ENCODE measurements at regions not wholly inside any gene's neighbourhood (a gene's known extent, or its start where the extent isn't known, plus 50 kb on each side); places are given as distances from the start of the nearest gene placed in this dataset.

- no peaks in the 10 kb centered on the region for H3K9me3 ChIP-seq
- H3K4me1 ChIP-seq = peaks cover 9 to 14% (median 11%) of the 10 kb centered on the region in 3 donors
- ATAC-seq (no peak), DNase-seq (no peak), FAIRE-seq (no peak)
- intact Hi-C loops (cut with DNase I) = no loop called here
- no peaks in the 10 kb centered on the region for H3K27me3 ChIP-seq
- H3K4me3 ChIP-seq = no peak overlapping the region
- 87% methylated on average over 3 of the region's 3 CpGs for WGBS, 2 donors
- TF ChIP-seq, protein P1, sequence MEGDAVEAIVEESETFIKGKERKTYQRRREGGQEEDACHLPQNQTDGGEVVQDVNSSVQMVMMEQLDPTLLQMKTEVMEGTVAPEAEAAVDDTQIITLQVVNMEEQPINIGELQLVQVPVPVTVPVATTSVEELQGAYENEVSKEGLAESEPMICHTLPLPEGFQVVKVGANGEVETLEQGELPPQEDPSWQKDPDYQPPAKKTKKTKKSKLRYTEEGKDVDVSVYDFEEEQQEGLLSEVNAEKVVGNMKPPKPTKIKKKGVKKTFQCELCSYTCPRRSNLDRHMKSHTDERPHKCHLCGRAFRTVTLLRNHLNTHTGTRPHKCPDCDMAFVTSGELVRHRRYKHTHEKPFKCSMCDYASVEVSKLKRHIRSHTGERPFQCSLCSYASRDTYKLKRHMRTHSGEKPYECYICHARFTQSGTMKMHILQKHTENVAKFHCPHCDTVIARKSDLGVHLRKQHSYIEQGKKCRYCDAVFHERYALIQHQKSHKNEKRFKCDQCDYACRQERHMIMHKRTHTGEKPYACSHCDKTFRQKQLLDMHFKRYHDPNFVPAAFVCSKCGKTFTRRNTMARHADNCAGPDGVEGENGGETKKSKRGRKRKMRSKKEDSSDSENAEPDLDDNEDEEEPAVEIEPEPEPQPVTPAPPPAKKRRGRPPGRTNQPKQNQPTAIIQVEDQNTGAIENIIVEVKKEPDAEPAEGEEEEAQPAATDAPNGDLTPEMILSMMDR (IDR thresholded peaks at IDR 0.05) = no peak
- H3K36me3 ChIP-seq = no peaks in the 10 kb centered on the region
- H3K27ac ChIP-seq = no peak overlapping the region
Measured at GRCh38 chr6:7000825-7001777, 106.7 kb upstream of the RREB1 start.

GRCh38 chr6:7003041-7003440, 104.7 kb upstream of the RREB1 start:
- Histone ChIP-seq H3K36me3 (no peaks in the 10 kb centered on the region), H3K9me3 (no peaks in the 10 kb centered on the region), H3K4me1 (no peaks in the 10 kb centered on the region), H3K4me3 (no peak overlapping the region), H3K27ac (no peak overlapping the region), H3K27me3 (no peaks in the 10 kb centered on the region)
- intact Hi-C loops (cut with DNase I) = no loop called here
- TF ChIP-seq, protein P1 (IDR thresholded peaks at IDR 0.05) = no peak
- DNase-seq = no peak
- FAIRE-seq = no peak
- no peak for ATAC-seq
- 92 to 94% methylated on average over 9 of the region's 9 CpGs for WGBS, 2 donors

DNA sequence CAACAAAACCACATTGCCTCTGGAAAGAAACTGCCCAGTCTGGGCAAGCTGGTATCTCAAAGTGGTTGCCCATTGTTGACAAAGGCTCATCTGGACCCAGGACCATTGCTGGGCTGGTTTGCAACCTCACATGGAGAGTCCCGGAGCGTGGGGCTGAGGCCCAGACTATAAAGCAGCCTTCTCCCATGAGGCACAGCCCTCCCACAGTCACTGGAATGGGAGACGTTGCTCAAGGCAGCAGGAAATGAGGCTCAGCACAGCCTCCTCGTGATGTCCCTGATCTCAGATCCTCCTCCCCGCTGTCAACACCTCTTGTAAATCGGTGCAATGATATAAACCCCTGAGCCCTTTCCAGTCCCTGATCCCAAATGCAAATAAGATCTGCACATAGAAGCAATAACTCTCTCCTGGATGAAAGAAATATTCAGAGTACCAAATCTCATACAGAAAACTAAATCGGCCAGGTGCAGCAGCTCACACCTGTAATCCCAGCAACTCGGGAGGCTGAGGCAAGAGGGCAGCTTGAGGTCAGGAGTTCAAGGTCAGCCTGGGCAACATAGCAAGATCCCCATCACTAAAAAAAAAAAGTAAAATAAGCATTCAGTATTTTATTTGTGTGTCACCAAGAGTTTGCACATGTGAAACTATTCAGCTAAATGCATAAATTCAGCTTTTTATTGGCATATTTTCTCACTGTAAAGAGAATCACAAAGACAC, 103.0 kb upstream of the RREB1 start:
- H3K4me1 ChIP-seq = no peaks in the 10 kb centered on the region
- DNase-seq = no peak
- no peak overlapping the region for H3K27ac ChIP-seq
- TF ChIP-seq, protein P1 (IDR thresholded peaks at IDR 0.05) = no peak
- FAIRE-seq = no peak
- no peaks in the 10 kb centered on the region for H3K9me3 ChIP-seq
- no peaks in the 10 kb centered on the region for H3K36me3 ChIP-seq
- no peaks in the 10 kb centered on the region for H3K27me3 ChIP-seq
- WGBS, 2 donors = 74 to 75% methylated on average over 8 of the region's 8 CpGs
- no peak overlapping the region for H3K4me3 ChIP-seq
- no peak for ATAC-seq
- intact Hi-C loops (cut with DNase I) = no loop called here

- H3K36me3 ChIP-seq = no peaks in the 10 kb centered on the region
- H3K9me3 ChIP-seq = no peaks in the 10 kb centered on the region
- H3K4me1 ChIP-seq = no peaks in the 10 kb centered on the region
- no peak overlapping the region for H3K4me3 ChIP-seq
- DNase-seq (no peak), ATAC-seq (no peak), FAIRE-seq (no peak)
- H3K27ac ChIP-seq = no peak overlapping the region
- 74 to 83% methylated on average over 5 of the region's 5 CpGs for WGBS, 2 donors
- H3K27me3 ChIP-seq = no peaks in the 10 kb centered on the region
- intact Hi-C loops (cut with DNase I) = no loop called here
- TF ChIP-seq, protein P1 (IDR thresholded peaks at IDR 0.05) = no peak
Measured at GRCh38 chr6:7006515-7007191, 101.1 kb upstream of the RREB1 start.

All from pancreas (tissue), 10 donors.